ENCODE measurements at regions not wholly inside any gene's neighbourhood (a gene's known extent, or its start where the extent isn't known, plus 50 kb on each side); places are given as distances from the start of the nearest gene placed in this dataset.

- Histone ChIP-seq H3K27me3 (replicated peaks) (no peaks in the 10 kb centered on the region), H3K36me3 (no peaks in the 10 kb centered on the region), H3K4me1 (replicated peaks) (no peaks in the 10 kb centered on the region), H3K9me3 (replicated peaks) (no peaks in the 10 kb centered on the region), H3K4me3 (no peak overlapping the region), H3K27ac (no peak overlapping the region)
- DNase-seq (ENCODE audit: low read depth in 1 of 2, low spot score in 2 of 2), result no peak
Observed at GRCh38 chr6:72505446-72505845, 116.4 kb upstream of the KCNQ5 start.

DNA sequence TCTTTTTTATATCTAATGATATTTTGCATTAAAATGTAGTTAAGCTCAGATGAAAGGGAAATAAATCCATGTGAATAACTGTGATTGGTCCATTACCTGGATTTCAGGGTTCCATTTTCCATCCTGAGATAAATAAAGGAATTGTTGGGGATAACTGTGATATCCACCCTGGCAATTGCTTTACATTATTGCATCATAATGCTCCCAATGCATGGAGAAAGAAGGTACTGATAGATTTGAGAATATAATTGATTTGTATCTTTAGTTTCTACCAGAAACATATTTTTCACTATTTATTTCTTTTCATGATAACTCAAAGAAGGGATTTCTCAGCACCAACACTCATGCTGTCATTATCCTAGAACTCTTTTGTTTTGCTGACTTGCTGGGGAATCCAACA is 102.0 kb upstream of the KCNQ5 start:
- DNase-seq (ENCODE audit: low read depth in 1 of 2, low spot score in 2 of 2), result no peak
- H3K9me3 ChIP-seq (replicated peaks), result no peaks in the 10 kb centered on the region

GRCh38 chr6:72521684-72522083 is 100.2 kb upstream of the KCNQ5 start:
- Histone ChIP-seq H3K4me1 (replicated peaks) (no peaks in the 10 kb centered on the region), H3K36me3 (no peaks in the 10 kb centered on the region), H3K9me3 (replicated peaks) (no peaks in the 10 kb centered on the region), H3K27ac (no peak overlapping the region), H3K27me3 (replicated peaks) (no peaks in the 10 kb centered on the region), H3K4me3 (no peak overlapping the region)
- no peak for DNase-seq (ENCODE audit: low read depth in 1 of 2, low spot score in 2 of 2)

More for the DNA sequence above, 102.0 kb upstream of the KCNQ5 start:
- H3K27me3 ChIP-seq (replicated peaks), result no peaks in the 10 kb centered on the region
- H3K36me3 ChIP-seq, result no peaks in the 10 kb centered on the region
- no peak overlapping the region for H3K4me3 ChIP-seq
- no peak overlapping the region for H3K27ac ChIP-seq
- H3K4me1 ChIP-seq (replicated peaks), result no peaks in the 10 kb centered on the region

GRCh38 chr6:72522735-72523141 is 99.1 kb upstream of the KCNQ5 start:
- Histone ChIP-seq H3K27me3 (replicated peaks) (no peaks in the 10 kb centered on the region), H3K9me3 (replicated peaks) (no peaks in the 10 kb centered on the region), H3K4me1 (replicated peaks) (no peaks in the 10 kb centered on the region), H3K4me3 (no peak overlapping the region), H3K36me3 (no peaks in the 10 kb centered on the region), H3K27ac (no peak overlapping the region)
- DNase-seq (ENCODE audit: low read depth in 1 of 2, low spot score in 2 of 2), result peak in 1 of 2 experiments; percentile 5

DNA sequence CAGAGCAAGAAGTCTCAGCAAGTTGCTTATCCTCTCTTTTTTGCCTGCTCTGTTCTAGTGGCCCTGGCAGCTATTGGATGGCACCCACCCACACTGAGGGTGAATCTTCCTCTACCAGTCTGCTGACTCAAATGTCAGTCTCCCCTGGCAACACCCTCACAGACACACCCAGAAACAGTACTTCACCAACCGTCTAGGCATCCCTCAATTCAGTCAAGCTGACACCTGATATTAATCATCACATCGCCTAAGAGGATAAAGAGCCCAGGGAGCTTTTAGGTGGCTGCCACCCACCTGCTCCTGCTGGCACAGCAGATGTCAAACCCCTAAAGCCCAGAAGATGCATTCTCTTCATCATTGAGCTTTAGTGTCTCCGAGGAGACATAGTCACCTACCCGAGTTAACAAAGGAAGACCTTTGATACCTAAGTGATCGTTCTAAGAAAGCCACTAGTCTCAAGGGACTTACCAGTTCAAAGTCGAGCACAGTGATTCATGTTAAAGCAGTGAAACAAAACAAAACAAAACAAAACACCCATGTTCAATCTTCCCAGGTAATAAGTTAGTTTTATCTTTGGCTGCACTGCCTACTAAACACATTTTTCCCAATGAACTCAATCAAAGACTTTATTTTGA is 97.7 kb upstream of the KCNQ5 start:
- no peak overlapping the region for H3K27ac ChIP-seq
- no peaks in the 10 kb centered on the region for H3K36me3 ChIP-seq
- no peak overlapping the region for H3K4me3 ChIP-seq
- DNase-seq (ENCODE audit: low read depth in 1 of 2, low spot score in 2 of 2), result no peak
- H3K4me1 ChIP-seq (replicated peaks), result no peaks in the 10 kb centered on the region
- no peaks in the 10 kb centered on the region for H3K27me3 ChIP-seq (replicated peaks)
- H3K9me3 ChIP-seq (replicated peaks), result no peaks in the 10 kb centered on the region

- Histone ChIP-seq H3K4me1 (replicated peaks) (no peaks in the 10 kb centered on the region), H3K36me3 (no peaks in the 10 kb centered on the region), H3K9me3 (replicated peaks) (no peaks in the 10 kb centered on the region), H3K4me3 (no peak overlapping the region), H3K27me3 (replicated peaks) (no peaks in the 10 kb centered on the region), H3K27ac (no peak overlapping the region)
- no peak for DNase-seq (ENCODE audit: low read depth in 1 of 2, low spot score in 2 of 2)
Observed at GRCh38 chr6:72525821-72526510, 95.9 kb upstream of the KCNQ5 start.

GRCh38 chr6:72530152-72530551 is 91.7 kb upstream of the KCNQ5 start:
- no peak for DNase-seq (ENCODE audit: low read depth in 1 of 2, low spot score in 2 of 2)
- H3K4me1 ChIP-seq (replicated peaks), result no peaks in the 10 kb centered on the region

DNA sequence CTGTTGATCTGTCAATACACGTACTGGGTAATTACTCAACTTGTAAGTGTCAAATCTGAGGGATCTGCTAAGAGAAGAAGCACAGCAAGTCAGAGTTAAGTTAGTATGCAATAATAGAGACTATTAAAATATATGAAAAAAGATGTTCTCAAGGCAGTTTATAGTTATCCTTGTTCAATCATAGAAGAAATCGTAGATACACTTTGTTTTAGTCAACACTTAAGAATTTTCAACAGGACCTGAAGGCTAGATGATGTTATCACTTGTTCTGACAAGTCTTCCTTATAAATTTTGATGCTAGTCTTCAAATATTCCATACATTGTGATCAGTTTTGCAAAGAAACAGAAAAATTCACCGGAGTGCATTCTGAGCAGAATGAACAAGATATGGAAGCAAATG is 91.1 kb upstream of the KCNQ5 start:
- no peaks in the 10 kb centered on the region for H3K9me3 ChIP-seq (replicated peaks)
- no peaks in the 10 kb centered on the region for H3K27me3 ChIP-seq (replicated peaks)
- no peak overlapping the region for H3K4me3 ChIP-seq
- no peaks in the 10 kb centered on the region for H3K4me1 ChIP-seq (replicated peaks)
- DNase-seq (ENCODE audit: low read depth in 1 of 2, low spot score in 2 of 2), result no peak
- no peak overlapping the region for H3K27ac ChIP-seq
- H3K36me3 ChIP-seq, result no peaks in the 10 kb centered on the region

More at GRCh38 chr6:72530152-72530551, 91.7 kb upstream of the KCNQ5 start:
- no peaks in the 10 kb centered on the region for H3K9me3 ChIP-seq (replicated peaks)
- H3K36me3 ChIP-seq, result no peaks in the 10 kb centered on the region
- H3K27ac ChIP-seq, result no peak overlapping the region
- H3K27me3 ChIP-seq (replicated peaks), result no peaks in the 10 kb centered on the region
- H3K4me3 ChIP-seq, result no peak overlapping the region

- Histone ChIP-seq H3K4me1 (replicated peaks) (no peaks in the 10 kb centered on the region), H3K36me3 (no peaks in the 10 kb centered on the region), H3K4me3 (no peak overlapping the region), H3K27ac (no peak overlapping the region), H3K27me3 (replicated peaks) (no peaks in the 10 kb centered on the region), H3K9me3 (replicated peaks) (no peaks in the 10 kb centered on the region)
- DNase-seq (ENCODE audit: low read depth in 1 of 2, low spot score in 2 of 2), result no peak
Observed at GRCh38 chr6:72533606-72534005, 88.3 kb upstream of the KCNQ5 start.

GRCh38 chr6:72534236-72534635 is 87.6 kb upstream of the KCNQ5 start:
- Histone ChIP-seq H3K27ac (no peak overlapping the region), H3K27me3 (replicated peaks) (no peaks in the 10 kb centered on the region), H3K36me3 (no peaks in the 10 kb centered on the region), H3K9me3 (replicated peaks) (no peaks in the 10 kb centered on the region), H3K4me3 (no peak overlapping the region), H3K4me1 (replicated peaks) (no peaks in the 10 kb centered on the region)
- DNase-seq (ENCODE audit: low read depth in 1 of 2, low spot score in 2 of 2), result no peak

DNA sequence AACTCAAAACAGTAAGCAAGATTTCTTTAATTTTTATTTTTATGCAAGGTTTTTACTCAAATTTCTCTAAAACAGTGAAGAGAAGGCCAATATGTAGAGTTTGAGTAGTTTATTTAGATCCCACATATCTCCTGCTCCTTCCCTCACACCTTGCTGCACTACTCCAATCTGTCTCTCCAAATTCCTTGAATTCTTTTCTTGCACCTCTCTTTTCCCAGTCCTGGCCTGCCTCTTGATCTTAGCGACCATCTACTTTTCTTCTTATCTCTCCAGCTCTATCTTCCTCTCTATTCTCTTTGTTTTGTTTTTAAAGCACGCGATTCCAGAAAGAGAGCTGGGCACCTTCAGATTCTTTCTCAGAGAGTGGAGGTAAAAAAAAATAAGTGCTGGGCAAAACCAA is 86.7 kb upstream of the KCNQ5 start:
- Histone ChIP-seq H3K27me3 (replicated peaks) (no peaks in the 10 kb centered on the region), H3K4me1 (replicated peaks) (no peaks in the 10 kb centered on the region), H3K27ac (no peak overlapping the region), H3K9me3 (replicated peaks) (no peaks in the 10 kb centered on the region), H3K4me3 (no peak overlapping the region), H3K36me3 (no peaks in the 10 kb centered on the region)
- DNase-seq (ENCODE audit: low read depth in 1 of 2, low spot score in 2 of 2), result no peak

GRCh38 chr6:72547020-72547419 is 74.8 kb upstream of the KCNQ5 start:
- H3K36me3 ChIP-seq, result no peaks in the 10 kb centered on the region
- DNase-seq (ENCODE audit: low read depth in 1 of 2, low spot score in 2 of 2), result no peak
- H3K9me3 ChIP-seq (replicated peaks), result no peaks in the 10 kb centered on the region
- no peak overlapping the region for H3K27ac ChIP-seq
- no peaks in the 10 kb centered on the region; the same call in 1 of the 2 replicates for H3K4me1 ChIP-seq (replicated peaks)
- no peak overlapping the region for H3K4me3 ChIP-seq
- no peaks in the 10 kb centered on the region for H3K27me3 ChIP-seq (replicated peaks)

- Histone ChIP-seq H3K4me3 (no peak overlapping the region), H3K27ac (no peak overlapping the region), H3K36me3 (no peaks in the 10 kb centered on the region), H3K4me1 (replicated peaks) (peaks cover 36% of the 10 kb centered on the region), H3K9me3 (replicated peaks) (no peaks in the 10 kb centered on the region), H3K27me3 (replicated peaks) (no peaks in the 10 kb centered on the region)
- DNase-seq (ENCODE audit: low read depth in 1 of 2, low spot score in 2 of 2), result no peak
Observed at GRCh38 chr6:72551470-72551869, 70.4 kb upstream of the KCNQ5 start.

- no peaks in the 10 kb centered on the region for H3K36me3 ChIP-seq
- peak overlapping the region; percentile 92 for H3K27ac ChIP-seq
Observed at GRCh38 chr6:72552938-72553337, 68.9 kb upstream of the KCNQ5 start.

More at GRCh38 chr6:72552938-72553337, 68.9 kb upstream of the KCNQ5 start:
- H3K4me3 ChIP-seq, result no peak overlapping the region
- H3K27me3 ChIP-seq (replicated peaks), result no peaks in the 10 kb centered on the region
- DNase-seq (ENCODE audit: low read depth in 1 of 2, low spot score in 2 of 2), result peak in 1 of 2 experiments; percentile 34
- peaks cover 36% of the 10 kb centered on the region for H3K4me1 ChIP-seq (replicated peaks)
- no peaks in the 10 kb centered on the region for H3K9me3 ChIP-seq (replicated peaks)
